ENCODE measurements at regions not wholly inside any gene's neighbourhood (a gene's known extent, or its start where the extent isn't known, plus 50 kb on each side); places are given as distances from the start of the nearest gene placed in this dataset.

DNA sequence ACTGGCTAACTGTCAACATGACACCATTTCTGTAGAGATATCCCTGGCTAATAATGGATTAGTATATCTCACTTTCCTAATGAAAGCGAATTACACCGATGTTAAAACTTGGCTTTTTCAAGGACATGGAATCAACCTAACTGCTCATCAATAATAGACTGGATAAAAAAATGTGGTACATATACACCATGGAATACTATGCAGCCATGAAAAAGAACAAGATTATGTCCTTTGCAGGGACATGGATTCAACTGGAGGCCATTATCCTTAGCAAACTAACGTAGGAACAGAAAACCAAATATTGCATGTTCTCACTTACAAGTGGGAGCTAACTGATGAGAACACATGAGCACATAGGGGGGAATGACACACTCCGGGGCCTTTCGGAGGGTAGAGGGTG is 62.6 kb downstream of the ZIC1 start:
- TF ChIP-seq CTCF (IDR thresholded peaks at IDR 0.05): no peak
- DNase-seq (ENCODE audit: low spot score): no peak

GRCh38 chr3:147472846-147473245 is 63.7 kb downstream of the ZIC1 start:
- DNase-seq (ENCODE audit: low spot score) (no peak), ATAC-seq (ENCODE audit: low FRiP score) (no peak)
- no peak for TF ChIP-seq CTCF (IDR thresholded peaks at IDR 0.05)

More for the DNA sequence above, 62.6 kb downstream of the ZIC1 start:
- ATAC-seq (ENCODE audit: low FRiP score): no peak

DNA sequence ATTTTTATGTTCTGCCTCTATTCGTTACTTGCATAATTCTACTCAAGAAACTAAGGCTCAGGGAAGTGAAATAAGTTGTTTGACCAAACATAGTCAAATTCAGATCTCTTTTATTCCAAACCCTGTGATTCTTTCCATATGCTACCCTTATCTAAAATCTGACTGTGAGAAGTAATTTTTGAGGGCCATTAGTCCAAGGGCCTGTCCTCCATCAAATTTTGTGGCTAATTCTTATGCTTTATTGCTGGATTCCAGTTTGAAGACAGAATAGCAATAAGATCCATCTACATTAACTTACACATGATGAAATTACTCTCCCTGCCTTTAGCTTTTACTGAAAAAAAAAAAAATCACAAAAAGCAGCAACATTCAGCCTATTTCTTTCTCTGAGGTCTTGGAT is 74.0 kb downstream of the ZIC1 start:
- ATAC-seq (ENCODE audit: low FRiP score): no peak
- no peak for TF ChIP-seq CTCF (IDR thresholded peaks at IDR 0.05)
- no peak for DNase-seq (ENCODE audit: low spot score)

GRCh38 chr3:147483578-147483977 is 74.4 kb downstream of the ZIC1 start:
- no peak for DNase-seq (ENCODE audit: low spot score)
- ATAC-seq (ENCODE audit: low FRiP score): no peak
- TF ChIP-seq CTCF (IDR thresholded peaks at IDR 0.05): no peak

- no peak for TF ChIP-seq CTCF (IDR thresholded peaks at IDR 0.05)
- no peak for DNase-seq (ENCODE audit: low spot score)
- no peak for ATAC-seq (ENCODE audit: low FRiP score)
Observed at GRCh38 chr3:147493065-147493464, 83.9 kb downstream of the ZIC1 start.

GRCh38 chr3:147493666-147494065 is 84.5 kb downstream of the ZIC1 start:
- no peak for TF ChIP-seq CTCF (IDR thresholded peaks at IDR 0.05)
- DNase-seq (ENCODE audit: low spot score): no peak
- ATAC-seq (ENCODE audit: low FRiP score): no peak

DNA sequence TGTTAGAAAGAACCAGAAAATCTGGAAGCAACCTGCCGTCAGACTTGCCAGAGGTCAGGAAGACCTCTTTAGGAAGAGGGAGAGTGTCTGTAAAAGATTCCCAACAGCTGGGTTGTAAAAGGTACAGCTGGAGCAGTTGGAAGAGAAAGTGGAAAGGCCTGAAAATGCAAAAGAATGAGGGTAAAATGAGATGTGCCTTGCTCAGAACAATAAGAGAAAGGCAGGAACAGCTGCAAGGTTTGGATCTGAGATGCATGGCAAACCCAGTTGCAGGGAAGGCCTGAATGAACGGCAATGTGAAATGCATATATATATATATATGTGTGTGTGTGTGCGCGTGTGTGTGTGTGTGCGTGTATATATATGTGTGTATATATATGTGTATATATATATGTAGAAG is 88.1 kb downstream of the ZIC1 start:
- TF ChIP-seq CTCF (IDR thresholded peaks at IDR 0.05): no peak
- DNase-seq (ENCODE audit: low spot score) (no peak), ATAC-seq (ENCODE audit: low FRiP score) (no peak)
